ENCODE measurements at regions not wholly inside any gene's neighbourhood (a gene's known extent, or its start where the extent isn't known, plus 50 kb on each side); places are given as distances from the start of the nearest gene placed in this dataset.

DNA sequence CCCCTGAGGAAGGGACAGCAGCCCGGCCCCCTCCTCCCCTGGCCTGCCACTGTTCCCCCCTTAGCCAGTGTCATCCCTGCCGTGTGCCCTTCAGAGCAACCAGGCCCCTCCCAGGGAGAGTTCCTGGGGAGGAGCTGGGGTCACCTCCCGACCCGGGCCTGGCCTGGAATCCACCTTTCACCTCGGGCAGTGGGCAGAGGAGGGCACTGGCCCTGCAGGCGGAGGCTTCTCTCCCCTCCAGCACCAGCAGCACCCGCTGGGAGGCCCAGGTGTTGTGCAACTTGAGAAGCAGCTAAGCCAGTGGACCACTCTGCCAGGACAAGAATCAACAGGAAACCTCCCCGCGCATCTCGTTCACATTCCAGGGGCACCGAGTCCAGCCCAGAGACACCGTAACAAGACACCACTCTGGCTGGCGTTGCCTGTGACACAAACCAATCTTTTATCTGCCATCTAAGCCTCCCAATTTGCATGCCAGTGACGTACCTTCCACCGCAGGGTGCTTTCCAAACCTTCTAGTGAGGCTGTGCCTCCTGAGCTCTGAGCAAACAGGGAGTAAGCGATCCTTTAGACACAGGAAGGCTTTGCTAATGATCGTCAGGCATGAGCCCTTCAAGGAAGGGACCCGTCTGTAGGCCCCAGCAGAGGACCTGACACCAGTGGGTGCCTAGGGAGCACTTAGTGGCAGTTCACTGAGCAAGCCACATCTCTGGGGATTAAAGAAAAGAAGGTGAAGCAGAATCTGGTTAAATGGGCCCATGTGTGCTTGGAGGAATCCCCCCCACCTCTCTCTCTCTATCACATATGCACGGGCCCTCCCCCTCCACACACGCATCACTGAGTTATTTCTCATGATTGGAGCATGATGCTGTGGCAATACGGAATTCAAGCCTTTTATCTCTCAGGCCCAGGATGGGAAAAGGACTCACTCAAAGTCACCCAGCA is 98.9 kb upstream of the TLE3 start:
- DNase-seq: peak; percentile 98

GRCh38 chr15:70195587-70196305 is 98.0 kb upstream of the TLE3 start:
- DNase-seq: peak; percentile 87

- DNase-seq: no peak
Observed at GRCh38 chr15:70195171-70195570, 97.5 kb upstream of the TLE3 start.

- no peak for DNase-seq
Observed at GRCh38 chr15:70194266-70194665, 96.5 kb upstream of the TLE3 start.

- DNase-seq: no peak
Observed at GRCh38 chr15:70193734-70194133, 96.0 kb upstream of the TLE3 start.

DNA sequence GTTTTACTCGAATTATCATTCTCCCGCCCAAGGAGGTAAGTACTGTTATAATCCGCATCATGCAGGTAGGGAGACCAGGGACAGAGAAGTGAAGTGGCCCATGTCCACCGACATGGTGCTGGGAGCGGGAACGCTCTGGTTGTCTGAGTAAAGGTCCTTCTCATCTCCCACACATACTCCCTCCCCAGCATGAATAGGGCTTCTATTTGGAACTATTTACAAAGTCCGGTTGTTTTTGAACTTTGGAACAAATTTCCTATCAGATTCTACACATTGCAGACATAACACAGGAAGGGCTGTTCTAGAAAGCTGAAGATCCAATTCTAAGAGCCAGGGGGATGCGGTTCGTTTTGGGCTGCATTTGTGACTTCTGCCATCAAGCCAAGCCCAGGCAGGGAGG is 94.8 kb upstream of the TLE3 start:
- no peak for DNase-seq

GRCh38 chr15:70192041-70192440 is 94.3 kb upstream of the TLE3 start:
- no peak for DNase-seq

- no peak for DNase-seq
Observed at GRCh38 chr15:70190965-70191364, 93.2 kb upstream of the TLE3 start.

GRCh38 chr15:70189826-70190695 is 92.3 kb upstream of the TLE3 start:
- no peak for DNase-seq

DNA sequence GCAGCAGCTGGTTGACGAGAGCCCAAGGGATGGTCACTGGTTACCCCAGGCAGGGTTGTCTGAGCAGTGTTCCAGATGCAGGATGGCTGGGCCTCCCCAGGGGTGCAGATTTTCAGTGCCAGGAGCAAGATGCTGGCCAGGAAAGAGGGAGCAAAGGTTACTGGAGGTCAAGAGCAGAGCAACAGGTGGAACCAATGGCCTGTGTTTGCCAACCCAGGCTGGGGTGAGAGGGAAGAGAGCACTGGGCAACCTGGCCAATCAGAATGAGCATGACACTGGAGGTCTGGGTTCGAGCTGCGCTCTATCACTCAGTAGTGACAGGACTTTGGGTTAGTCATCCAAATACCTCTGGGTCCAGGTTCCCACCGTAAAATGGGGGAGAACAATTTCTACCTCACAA is 90.6 kb upstream of the TLE3 start:
- DNase-seq: no peak

- no peak for DNase-seq
Observed at GRCh38 chr15:70187331-70187730, 89.6 kb upstream of the TLE3 start.

DNA sequence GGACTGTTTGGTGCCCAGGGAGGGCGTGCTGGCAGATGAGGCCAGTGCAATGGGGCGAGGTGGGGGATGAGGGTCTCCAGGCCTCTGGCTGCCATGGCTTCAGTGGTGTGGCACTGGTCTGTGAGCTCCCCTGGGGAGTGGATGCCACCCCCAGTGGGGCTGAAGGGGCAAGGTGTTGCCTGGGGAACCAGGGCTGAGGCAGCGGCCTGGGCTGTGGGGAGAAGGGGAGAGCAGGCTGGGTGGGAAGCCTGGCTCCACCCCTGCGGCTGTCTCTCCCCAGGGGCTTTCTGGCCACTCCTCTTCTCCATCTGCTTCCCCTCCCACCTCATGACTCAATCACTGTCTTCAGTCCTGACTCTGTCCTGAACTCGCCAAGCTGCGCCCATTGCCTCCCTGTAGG is 88.4 kb upstream of the TLE3 start:
- DNase-seq: no peak

DNA sequence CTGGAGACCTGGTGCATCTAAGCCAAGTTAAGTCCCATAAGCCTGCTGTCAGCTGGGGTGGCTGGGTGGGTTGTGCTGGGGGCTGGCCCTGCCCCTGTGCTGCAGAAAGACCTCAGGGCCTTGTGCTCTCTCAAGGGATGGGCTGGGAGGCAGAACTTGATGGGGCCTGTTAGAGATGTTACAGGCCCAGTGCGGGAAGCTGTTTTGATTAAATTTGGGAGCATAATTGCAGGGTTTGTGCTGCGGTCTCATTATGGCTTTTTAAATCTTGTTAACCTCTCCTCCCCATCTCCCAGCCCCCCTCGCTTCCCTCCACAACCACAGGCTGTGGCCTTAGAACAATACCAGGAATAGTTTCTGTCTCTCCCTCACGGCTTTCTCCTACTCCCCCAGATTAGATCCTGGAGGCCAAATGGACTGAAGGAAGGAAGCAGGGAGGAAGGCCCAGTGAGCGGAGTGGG is 87.6 kb upstream of the TLE3 start:
- DNase-seq: no peak

- no peak for DNase-seq
Observed at GRCh38 chr15:70182858-70183695, 85.4 kb upstream of the TLE3 start.

DNA sequence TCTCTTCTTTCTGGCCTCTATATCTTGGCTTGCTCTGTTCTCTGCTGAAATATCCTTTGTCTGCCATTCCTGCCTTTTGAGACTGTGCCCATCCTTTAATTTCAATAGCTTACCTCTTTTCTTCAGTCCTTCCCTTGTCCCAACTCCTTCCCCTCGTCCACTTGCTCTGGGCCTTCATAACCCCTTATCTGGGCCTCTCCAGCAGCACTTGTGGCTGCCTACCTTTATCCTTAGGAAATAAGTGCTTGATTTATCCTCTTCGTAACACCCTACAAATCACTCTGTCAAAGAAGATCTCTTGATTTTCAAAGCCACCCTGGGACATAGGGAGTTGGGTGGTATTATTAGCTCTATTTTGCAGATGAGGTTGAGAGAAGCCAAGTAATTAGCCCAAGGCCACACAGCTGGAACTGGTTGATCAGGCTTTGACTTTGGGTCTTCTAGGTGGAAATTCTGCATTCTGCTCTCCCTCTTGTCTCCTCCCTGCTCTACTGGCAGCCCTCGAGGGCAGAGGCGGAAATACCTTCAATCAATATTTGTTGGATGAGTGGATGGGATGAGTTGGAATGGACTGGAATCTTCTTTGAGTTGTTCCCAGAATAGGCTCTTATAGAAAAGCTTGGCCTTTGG is 84.0 kb upstream of the TLE3 start:
- no peak for DNase-seq

DNA sequence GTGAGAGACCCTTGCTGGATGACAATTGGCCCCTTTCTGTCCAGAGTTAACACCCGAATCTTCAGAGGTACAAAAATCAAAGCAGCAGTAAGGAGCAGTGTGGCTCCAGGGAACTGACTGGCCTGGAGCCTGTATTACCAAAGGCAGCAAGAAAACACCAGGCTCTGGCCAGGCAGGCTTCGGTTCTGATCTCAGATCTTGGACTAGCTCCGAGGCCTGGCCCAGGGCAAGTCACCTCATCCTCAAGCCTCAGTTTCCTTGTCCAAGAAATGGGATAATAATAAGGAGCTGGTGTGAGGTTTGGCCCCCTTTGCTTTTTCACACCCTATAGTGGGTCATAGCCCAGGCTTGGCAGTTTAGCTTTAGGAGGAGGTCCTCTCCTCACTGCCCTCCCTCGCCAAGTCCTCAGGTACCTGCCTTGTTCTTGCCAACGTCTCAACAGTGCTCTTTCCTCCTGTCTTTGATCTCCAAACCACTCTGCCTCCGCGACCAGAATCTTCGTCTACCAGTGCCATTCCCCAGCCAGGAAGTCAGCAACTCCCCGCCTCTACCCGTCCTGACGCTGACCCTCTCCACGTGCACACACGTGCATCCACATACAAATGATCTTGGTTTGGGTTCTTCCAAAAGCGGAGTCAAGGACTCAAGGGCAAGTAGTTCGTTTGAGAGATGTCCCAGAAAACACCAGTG is 82.6 kb upstream of the TLE3 start:
- no peak for DNase-seq

- DNase-seq: no peak
Observed at GRCh38 chr15:70179309-70179892, 81.7 kb upstream of the TLE3 start.

- DNase-seq: no peak
Observed at GRCh38 chr15:70178335-70179084, 80.8 kb upstream of the TLE3 start.

- peak; percentile 41 for DNase-seq
Observed at GRCh38 chr15:70172566-70173225, 75.0 kb upstream of the TLE3 start.

All from islet precursor cell (in vitro differentiated cells).